GM20000 (cell line): ENCODE measurements at regions not wholly inside any gene's neighbourhood (a gene's known extent, or its start where the extent isn't known, plus 50 kb on each side); places are given as distances from the start of the nearest gene placed in this dataset.

Source experiments
- DNase-seq: peaks from one replicate; pipeline ENCODE4 v3.0.0; 2012; ENCODE audit warnings: low spot score
- TF ChIP-seq, protein P1 (sequence below): IDR thresholded peaks from 2 replicates; pipeline ENCODE4 v1.5.1; 2012; ENCODE audit warnings: mild to moderate bottlenecking, control low read depth; ENCODE audit errors: extremely low read depth, missing control alignments

DNA sequence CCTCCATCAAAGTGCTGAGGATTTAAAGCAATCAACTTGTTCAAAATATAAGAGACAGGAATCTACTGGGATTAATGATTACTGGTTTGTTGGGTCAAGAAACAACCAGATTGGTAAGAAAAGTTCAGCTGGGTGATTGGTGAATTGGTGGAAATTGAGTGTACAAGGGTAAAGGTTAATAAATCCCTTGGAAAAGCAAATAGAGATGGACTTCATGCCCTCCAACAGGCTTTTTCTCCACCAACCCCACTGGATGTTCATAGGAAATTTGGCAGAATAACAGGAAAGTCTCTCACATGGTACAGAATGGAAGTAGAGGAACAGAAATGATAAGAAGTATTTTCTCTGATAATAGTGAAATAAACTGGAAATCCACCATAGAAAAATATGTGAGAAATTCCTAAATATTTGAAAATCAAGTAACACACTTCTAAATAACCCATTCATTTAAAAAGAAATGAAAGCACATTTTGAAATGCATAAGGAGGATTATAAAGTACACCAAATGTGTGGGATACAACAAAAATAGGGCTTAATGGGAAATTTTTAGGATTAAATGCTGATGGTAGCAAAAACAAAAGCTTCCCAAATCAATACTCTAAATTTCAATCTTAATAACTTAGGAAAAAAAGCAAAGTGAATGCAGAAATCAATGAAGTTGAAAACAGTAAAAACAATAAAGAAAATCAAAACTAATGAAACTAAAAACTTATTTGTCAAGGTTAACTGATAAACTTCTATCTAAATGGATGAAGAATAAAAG is 426.2 kb downstream of the HTR1A start:
- DNase-seq, result no peak
- TF ChIP-seq, protein P1, sequence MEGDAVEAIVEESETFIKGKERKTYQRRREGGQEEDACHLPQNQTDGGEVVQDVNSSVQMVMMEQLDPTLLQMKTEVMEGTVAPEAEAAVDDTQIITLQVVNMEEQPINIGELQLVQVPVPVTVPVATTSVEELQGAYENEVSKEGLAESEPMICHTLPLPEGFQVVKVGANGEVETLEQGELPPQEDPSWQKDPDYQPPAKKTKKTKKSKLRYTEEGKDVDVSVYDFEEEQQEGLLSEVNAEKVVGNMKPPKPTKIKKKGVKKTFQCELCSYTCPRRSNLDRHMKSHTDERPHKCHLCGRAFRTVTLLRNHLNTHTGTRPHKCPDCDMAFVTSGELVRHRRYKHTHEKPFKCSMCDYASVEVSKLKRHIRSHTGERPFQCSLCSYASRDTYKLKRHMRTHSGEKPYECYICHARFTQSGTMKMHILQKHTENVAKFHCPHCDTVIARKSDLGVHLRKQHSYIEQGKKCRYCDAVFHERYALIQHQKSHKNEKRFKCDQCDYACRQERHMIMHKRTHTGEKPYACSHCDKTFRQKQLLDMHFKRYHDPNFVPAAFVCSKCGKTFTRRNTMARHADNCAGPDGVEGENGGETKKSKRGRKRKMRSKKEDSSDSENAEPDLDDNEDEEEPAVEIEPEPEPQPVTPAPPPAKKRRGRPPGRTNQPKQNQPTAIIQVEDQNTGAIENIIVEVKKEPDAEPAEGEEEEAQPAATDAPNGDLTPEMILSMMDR, result no peak

DNA sequence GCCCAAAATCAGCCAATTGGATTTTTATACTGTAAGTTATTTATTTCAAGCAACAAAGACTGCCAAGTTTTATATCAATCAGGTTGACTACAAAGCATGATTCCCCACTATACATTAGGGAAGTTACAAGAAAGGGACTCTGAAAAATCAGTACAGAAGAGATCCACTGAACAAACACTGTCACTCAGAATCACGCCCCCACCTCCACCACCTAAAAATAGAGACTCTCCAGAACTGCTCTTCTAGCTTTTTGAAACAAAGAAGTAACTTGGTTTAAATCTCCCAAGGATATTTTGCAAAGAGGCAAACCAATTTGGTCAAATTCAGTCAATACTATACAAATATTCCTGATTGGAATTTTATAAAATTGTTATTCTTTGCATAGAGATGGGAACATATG is 438.0 kb downstream of the HTR1A start:
- DNase-seq, result no peak
- TF ChIP-seq, protein P1, result no peak

DNA sequence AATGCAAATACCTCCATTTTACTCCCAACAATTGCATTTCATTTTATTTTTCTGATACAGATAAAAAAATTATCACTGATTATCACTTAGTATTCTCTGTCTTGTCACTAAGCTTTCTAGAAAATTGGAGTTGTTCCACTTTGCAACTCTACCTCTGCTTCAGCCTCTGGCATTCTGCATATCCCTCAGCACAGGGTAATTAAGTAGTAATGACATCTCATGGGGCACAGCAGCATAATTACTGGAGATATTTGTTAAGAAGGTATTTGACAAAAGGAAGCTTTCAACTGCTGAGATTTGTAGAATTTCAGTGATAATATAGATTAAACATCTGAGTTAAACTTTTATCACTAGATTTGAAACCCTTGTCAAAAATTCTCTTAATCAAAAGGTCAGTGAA is 446.2 kb downstream of the HTR1A start:
- DNase-seq, result no peak
- TF ChIP-seq, protein P1, result no peak

DNA sequence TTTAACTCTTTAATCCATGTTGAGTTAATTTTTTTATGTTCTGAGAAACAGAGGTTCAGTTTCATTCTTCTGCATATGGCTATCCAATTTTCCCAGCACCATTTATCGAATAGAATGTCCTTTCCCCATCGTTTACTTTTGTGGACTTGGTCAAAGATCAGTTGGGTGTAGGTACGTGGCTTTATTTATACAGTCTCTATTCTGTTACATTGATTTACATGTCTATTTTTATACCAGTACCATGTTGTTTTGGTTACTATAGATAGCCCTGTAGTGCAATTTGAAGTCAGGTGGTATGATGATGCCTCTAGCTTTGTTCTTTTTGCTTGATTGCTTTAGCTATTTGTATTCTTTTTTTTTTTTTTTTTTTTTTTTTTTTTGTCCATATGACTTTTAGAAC is 462.0 kb downstream of the HTR1A start:
- no peak for DNase-seq

DNA sequence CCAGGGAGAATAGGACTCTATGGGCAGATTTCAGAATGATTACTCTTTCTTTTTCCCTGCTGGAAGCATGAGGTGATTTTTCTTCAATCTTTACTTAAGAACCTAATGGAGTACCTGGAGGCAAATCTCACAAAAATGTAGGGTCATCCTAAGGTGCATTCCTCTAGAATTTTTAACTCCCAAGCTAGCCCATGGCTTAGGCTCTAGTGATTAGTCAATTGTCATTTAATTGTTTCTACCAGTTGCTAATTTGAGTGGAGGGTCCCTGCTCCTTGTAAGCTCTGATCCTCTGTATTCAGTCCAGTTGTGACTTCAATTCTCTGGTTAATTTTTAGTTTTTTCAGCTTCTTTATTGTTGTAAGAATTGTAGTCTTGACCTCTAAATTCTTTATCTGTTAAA is 467.0 kb downstream of the HTR1A start:
- DNase-seq, result no peak
- TF ChIP-seq, protein P1, result no peak

More for the DNA sequence above, 462.0 kb downstream of the HTR1A start:
- TF ChIP-seq, protein P1, result no peak

DNA sequence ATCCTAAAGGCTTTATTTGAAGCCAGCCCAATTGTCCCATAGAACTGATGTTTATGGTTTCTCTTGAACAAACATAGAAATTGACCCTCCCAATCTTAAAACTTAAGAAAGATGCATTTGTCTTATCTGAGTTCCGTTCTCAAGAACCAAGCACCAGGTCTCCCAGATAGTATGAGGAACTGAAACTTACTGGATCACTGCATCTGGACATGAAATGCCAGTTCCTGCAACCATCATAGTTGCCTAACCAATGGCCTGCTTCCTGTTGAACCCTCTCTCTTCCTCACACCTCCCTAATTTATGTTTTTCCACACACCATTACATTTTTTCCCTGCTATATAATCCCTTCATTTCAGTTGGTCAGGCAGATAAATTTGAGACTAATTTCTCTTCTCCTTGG is 478.9 kb downstream of the HTR1A start:
- DNase-seq, result no peak
- TF ChIP-seq, protein P1, result no peak

DNA sequence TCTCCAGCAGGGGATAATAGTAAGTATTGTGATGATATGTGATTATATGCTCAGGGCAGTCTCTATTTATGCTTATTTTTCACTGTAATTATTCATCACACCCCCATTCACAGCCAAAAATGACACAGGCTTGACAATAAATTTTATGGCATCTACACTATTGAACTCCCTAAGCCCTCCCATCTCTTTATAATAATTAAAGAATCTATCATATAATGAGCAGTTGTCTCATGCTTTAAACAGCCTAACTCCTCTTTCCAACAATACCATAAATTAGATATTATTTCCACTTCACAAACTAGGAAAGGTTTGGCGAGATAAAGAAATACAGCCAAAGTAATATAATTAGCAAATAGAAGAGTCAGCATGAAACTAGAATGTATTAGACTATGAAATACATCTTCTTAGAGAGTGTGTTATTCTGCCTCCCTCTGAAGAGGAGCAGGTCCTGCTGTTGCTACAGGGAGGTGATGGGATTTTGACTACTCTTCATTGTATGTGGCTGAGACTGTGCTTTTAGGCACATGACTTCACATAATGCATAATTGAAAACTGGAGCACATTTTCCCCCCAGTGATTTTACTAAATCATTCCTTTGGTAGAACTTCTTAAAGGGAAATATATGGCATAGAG is 488.8 kb downstream of the HTR1A start:
- TF ChIP-seq, protein P1, result no peak
- no peak for DNase-seq
